ENCODE measurements at regions not wholly inside any gene's neighbourhood (a gene's known extent, or its start where the extent isn't known, plus 50 kb on each side); places are given as distances from the start of the nearest gene placed in this dataset.

DNA sequence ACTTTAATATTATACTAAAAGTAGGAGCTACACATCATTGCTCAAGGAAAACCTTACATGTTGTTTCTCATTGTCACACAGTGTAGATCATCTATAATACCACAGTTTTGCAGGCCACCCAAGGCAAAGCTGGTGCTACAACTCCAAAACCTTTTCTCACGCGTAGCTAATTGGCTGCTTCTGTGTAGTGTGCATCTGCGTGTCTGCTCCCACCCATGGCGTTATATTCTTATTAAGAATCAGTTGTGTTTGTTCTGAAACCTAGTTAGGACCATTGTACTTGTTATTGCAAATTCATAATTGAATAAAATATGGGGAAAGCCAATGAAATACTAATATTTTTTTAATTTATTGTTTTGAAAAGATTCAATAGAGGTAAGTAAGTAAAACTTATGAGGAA, 83.9 kb downstream of the RBM43 start:
- no peak overlapping the region for H3K4me3 Mint-ChIP-seq
- H3K27me3 Mint-ChIP-seq: peaks cover 10% of the 10 kb centered on the region
- ChIA-PET POLR2A (no interaction called here), CTCF (interaction anchor here (0.9 to 1.6 kb wide), 4 partner anchors 9 to 61 kb away, joined by 3 to 5 read pairs (median 4); no protein-coding TSS in a partner anchor)
- no peak for ATAC-seq
- no peak for DNase-seq
- intact Hi-C loops (cut with DNase I, micrococcal nuclease): no loop called here
- H3K27ac Mint-ChIP-seq: no peak overlapping the region
- no peaks in the 10 kb centered on the region for H3K36me3 Mint-ChIP-seq (ENCODE audit: low read depth)
- H3K4me1 Mint-ChIP-seq: no peaks in the 10 kb centered on the region
- H3K9me3 Mint-ChIP-seq (ENCODE audit: low read depth): no peaks in the 10 kb centered on the region

DNA sequence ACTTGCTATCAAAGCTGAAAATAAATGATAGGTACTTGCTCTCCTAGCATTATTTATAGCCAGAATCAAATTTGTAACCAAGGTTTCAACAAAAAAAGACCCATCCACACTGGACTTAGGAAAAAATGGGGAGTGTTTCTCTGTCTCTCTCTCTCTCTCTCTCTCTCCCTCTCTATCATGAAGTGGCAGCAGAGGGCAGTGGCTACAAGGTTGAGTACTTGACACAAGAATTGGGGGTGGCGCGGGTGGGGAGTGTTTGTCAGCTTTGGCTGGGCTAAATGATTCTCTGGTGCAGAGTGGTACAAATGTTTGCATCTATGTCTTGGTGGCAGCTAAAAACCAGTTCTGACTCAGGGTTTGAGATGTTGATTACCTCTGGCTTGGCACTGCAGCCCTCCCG, 85.0 kb downstream of the RBM43 start:
- intact Hi-C loops (cut with DNase I, micrococcal nuclease): no loop called here
- Mint-ChIP-seq H3K4me1 (no peaks in the 10 kb centered on the region), H3K4me3 (no peak overlapping the region), H3K27me3 (peaks cover 8% of the 10 kb centered on the region), H3K9me3 (ENCODE audit: low read depth) (no peaks in the 10 kb centered on the region), H3K36me3 (ENCODE audit: low read depth) (no peaks in the 10 kb centered on the region), H3K27ac (no peak overlapping the region)
- ATAC-seq: no peak
- no peak for DNase-seq
- ChIA-PET CTCF (interaction anchor here (1.3 to 1.6 kb wide), 2 partner anchors 14 to 62 kb away, joined by 5 read pairs; no protein-coding TSS in a partner anchor), POLR2A (no interaction called here)

DNA sequence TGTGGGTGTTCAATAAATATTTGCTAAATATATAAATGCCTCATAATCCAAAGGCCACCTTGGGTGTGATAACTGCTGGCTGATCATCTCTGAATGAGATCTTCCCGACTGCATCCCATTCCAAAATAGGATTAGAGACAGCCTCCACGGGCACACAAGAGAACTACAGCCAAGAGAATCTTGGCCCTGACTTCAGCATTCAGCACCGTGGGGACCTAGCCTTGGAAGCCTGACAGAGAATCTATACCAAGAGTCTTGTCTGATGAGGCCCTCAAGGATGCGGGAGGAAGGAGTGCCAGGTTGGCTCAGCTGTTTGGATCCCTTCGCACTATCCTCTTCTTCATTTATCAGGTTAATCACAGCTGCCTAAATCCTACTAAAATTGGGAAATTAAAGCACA, 85.8 kb downstream of the RBM43 start:
- no peak overlapping the region for H3K4me3 Mint-ChIP-seq
- H3K27me3 Mint-ChIP-seq: peaks cover 6% of the 10 kb centered on the region
- ATAC-seq: no peak
- H3K9me3 Mint-ChIP-seq (ENCODE audit: low read depth): no peaks in the 10 kb centered on the region
- no peaks in the 10 kb centered on the region for H3K36me3 Mint-ChIP-seq (ENCODE audit: low read depth)
- DNase-seq: no peak
- CTCF ChIA-PET: no interaction called here
- POLR2A ChIA-PET: no interaction called here
- no peaks in the 10 kb centered on the region for H3K4me1 Mint-ChIP-seq
- intact Hi-C loops (cut with DNase I, micrococcal nuclease): no loop called here
- H3K27ac Mint-ChIP-seq: no peak overlapping the region

DNA sequence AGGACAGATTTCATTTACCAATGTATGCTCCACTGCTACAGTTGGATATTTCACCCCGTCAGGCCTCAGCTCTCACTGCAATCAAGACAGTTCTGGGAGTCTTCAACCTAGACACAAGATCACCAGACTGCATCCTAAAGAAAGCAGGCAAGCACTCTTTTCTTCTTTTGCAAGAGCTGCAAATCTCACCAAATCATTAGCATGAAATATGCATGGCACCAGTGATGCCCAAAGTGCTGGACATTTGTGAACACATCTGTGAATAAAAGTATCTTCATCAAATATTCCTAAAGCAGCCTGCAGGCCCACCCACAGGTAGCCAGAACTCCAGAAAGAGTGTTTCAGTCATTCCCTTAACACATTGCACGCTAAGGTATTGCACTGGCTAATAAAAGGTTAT, 87.5 kb downstream of the RBM43 start:
- ChIA-PET CTCF (interaction anchor here (1.4 kb wide), 1 partner anchor 65 kb away, joined by 3 read pairs; no protein-coding TSS in a partner anchor), POLR2A (no interaction called here)
- intact Hi-C loops (cut with DNase I, micrococcal nuclease): no loop called here
- Mint-ChIP-seq H3K9me3 (ENCODE audit: low read depth) (no peaks in the 10 kb centered on the region), H3K4me1 (no peaks in the 10 kb centered on the region), H3K4me3 (no peak overlapping the region), H3K27ac (no peak overlapping the region), H3K36me3 (ENCODE audit: low read depth) (no peaks in the 10 kb centered on the region), H3K27me3 (peaks cover 6% of the 10 kb centered on the region)
- no peak for DNase-seq
- no peak for ATAC-seq

DNA sequence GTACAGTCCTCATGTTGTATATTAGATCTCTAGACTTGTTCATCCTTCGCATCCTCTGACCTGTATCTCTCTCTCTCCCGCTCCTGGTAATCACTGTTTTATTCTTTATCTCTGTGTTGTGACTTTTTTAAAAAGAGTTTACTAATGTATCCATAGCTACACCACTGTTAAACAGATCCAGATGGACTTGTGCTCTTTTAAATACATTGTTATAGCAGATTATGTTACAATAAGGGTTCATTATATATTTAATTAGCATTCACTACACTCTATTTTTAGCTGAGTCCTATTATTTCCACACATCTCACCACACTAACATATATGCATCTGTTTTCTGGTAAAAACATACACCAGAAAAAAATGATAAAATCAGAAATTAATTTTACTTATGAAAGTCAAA, 90.5 kb downstream of the RBM43 start:
- no peaks in the 10 kb centered on the region for H3K36me3 Mint-ChIP-seq (ENCODE audit: low read depth)
- H3K27ac Mint-ChIP-seq: no peak overlapping the region
- H3K4me1 Mint-ChIP-seq: no peaks in the 10 kb centered on the region
- intact Hi-C loops (cut with DNase I, micrococcal nuclease): no loop called here
- H3K4me3 Mint-ChIP-seq: no peak overlapping the region
- ChIA-PET CTCF (interaction anchor here (1.2 kb wide), 1 partner anchor 10 kb away, joined by 3 read pairs; no protein-coding TSS in a partner anchor), POLR2A (no interaction called here)
- ATAC-seq (no peak), DNase-seq (no peak)
- H3K27me3 Mint-ChIP-seq: no peaks in the 10 kb centered on the region
- H3K9me3 Mint-ChIP-seq (ENCODE audit: low read depth): no peaks in the 10 kb centered on the region

DNA sequence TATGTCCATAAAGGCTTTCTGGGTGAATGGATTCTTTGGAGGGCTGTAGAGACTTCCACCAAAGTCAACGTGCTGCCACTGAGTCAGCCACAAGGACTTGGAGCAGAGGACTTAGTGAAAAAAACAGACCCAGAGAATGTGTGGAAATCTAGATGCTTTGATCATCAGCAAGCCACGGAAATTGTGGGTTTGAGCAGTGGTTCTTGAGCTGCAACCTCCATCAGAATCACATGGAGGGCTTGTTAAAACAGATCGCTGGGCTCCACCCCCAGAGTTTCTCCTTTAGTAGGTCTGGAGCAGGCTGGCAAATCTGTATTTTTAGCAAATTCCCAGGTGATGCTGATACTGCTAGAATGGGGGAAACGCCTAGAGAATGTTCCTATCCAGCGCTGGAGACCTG, 95.3 kb downstream of the RBM43 start:
- no peaks in the 10 kb centered on the region for H3K36me3 Mint-ChIP-seq (ENCODE audit: low read depth)
- ChIA-PET POLR2A (no interaction called here), CTCF (no interaction called here)
- no peaks in the 10 kb centered on the region for H3K4me1 Mint-ChIP-seq
- H3K27ac Mint-ChIP-seq: no peak overlapping the region
- no peak for DNase-seq
- no peak overlapping the region for H3K4me3 Mint-ChIP-seq
- peaks cover 1% of the 10 kb centered on the region for H3K27me3 Mint-ChIP-seq
- no peaks in the 10 kb centered on the region for H3K9me3 Mint-ChIP-seq (ENCODE audit: low read depth)
- ATAC-seq: no peak
- intact Hi-C loops (cut with DNase I, micrococcal nuclease): no loop called here

DNA sequence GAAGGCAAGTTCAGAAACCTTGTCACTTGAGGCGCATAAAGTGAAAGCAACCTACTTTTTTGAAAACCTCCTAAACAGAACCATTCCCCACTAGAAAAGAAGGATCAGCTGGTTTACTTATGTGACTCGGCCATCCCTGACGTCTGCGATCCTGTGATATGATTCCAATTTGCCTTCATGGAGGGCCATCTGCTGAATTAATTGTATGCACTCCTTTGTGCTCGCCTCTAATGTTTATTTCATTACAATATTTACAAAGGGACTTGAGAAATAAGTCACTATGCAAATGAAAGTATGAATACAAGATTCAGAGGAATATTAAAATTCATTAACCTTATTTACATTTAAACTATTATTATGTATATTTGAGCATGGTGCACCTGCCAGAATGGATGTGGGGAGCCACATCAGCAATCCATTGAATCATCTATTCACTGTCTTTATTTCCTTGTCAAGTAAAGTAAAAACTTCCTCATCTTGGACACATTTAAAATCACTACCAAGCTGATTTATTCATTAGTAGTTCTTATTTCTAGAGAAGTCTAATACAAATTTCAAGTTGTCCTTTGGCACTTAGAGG, 96.5 kb downstream of the RBM43 start:
- no peak overlapping the region for H3K4me3 Mint-ChIP-seq
- ChIA-PET POLR2A (no interaction called here), CTCF (no interaction called here)
- no peak for ATAC-seq
- H3K9me3 Mint-ChIP-seq (ENCODE audit: low read depth): no peaks in the 10 kb centered on the region
- H3K27ac Mint-ChIP-seq: no peak overlapping the region
- intact Hi-C loops (cut with DNase I, micrococcal nuclease): no loop called here
- H3K36me3 Mint-ChIP-seq (ENCODE audit: low read depth): no peaks in the 10 kb centered on the region
- no peaks in the 10 kb centered on the region for H3K4me1 Mint-ChIP-seq
- H3K27me3 Mint-ChIP-seq: peaks cover 2% of the 10 kb centered on the region
- no peak for DNase-seq

DNA sequence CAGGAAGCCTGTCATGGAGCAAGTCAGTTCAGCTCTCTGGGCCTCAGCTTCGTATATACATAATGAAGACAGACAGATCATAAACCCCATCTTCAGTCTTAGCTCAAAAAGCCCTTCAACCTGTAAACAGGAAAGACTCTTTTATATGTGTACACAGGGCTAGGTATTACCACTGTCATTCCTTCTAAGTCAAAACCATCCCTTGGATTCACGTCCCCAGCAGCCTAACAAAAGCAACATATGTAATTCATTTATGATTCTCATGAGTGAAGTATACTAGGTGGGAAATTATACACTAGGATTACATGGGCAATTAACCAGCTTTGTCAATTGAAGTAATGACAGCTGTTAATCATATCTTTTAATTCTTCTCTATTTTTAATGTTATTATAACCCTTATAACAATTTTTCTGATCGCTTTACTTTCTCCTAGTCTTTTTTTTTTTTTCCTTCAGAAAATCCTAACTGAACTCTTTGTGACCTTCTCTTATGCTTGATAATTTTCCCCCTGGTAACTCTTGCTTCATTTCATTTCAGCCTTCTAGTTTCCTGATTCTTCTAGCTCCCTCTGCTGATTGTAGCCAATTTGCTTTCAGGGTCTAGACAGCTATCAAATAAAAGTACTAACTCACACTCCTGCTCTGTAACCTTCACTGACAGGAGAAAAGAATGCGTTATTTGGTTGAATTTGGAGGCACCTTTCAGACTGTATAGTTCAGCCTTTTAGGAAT, 99.7 kb downstream of the RBM43 start:
- DNase-seq (no peak), ATAC-seq (no peak)
- intact Hi-C loops (cut with DNase I, micrococcal nuclease): no loop called here
- no peak overlapping the region for H3K4me3 Mint-ChIP-seq
- POLR2A ChIA-PET: no interaction called here
- H3K36me3 Mint-ChIP-seq (ENCODE audit: low read depth): no peaks in the 10 kb centered on the region
- no peak overlapping the region for H3K27ac Mint-ChIP-seq
- CTCF ChIA-PET: interaction anchor here (0.7 kb wide), 2 partner anchors 29 to 137 kb away, joined by 3 read pairs; no protein-coding TSS in a partner anchor
- H3K4me1 Mint-ChIP-seq: no peaks in the 10 kb centered on the region
- H3K27me3 Mint-ChIP-seq: peaks cover 2% of the 10 kb centered on the region
- no peaks in the 10 kb centered on the region for H3K9me3 Mint-ChIP-seq (ENCODE audit: low read depth)

DNA sequence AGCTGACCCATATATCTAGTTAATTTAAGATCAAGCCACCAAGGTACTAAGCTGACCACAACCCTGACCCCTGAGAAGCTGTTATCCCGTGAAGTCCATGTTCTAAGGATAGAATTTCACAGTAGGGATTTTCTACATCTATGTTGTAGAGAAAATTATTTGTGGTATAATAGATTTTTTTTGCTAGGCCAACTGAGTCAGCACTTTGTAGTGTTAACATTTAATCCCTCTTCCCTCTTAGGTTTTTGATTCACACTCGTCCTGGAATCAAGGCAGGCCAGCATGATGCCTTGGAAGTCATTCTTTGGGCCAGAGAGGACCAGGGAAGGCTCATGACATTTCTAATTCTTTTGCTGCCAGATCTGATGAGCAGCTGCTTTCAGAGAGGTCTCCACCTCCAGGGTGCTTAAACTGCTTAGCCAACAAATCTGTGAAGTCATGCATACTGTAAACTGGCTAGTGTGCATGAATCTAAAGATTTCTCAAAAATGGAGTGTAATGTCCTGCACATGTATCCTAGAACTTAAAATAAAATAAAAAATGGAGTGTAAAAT, 102.5 kb downstream of the RBM43 start:
- ChIA-PET POLR2A (no interaction called here), CTCF (no interaction called here)
- intact Hi-C loops (cut with DNase I, micrococcal nuclease): no loop called here
- ATAC-seq (no peak), DNase-seq (no peak)
- no peaks in the 10 kb centered on the region for H3K9me3 Mint-ChIP-seq (ENCODE audit: low read depth)
- H3K27ac Mint-ChIP-seq: no peak overlapping the region
- H3K27me3 Mint-ChIP-seq: peaks cover 4% of the 10 kb centered on the region
- no peaks in the 10 kb centered on the region for H3K4me1 Mint-ChIP-seq
- no peaks in the 10 kb centered on the region for H3K36me3 Mint-ChIP-seq (ENCODE audit: low read depth)
- H3K4me3 Mint-ChIP-seq: no peak overlapping the region

DNA sequence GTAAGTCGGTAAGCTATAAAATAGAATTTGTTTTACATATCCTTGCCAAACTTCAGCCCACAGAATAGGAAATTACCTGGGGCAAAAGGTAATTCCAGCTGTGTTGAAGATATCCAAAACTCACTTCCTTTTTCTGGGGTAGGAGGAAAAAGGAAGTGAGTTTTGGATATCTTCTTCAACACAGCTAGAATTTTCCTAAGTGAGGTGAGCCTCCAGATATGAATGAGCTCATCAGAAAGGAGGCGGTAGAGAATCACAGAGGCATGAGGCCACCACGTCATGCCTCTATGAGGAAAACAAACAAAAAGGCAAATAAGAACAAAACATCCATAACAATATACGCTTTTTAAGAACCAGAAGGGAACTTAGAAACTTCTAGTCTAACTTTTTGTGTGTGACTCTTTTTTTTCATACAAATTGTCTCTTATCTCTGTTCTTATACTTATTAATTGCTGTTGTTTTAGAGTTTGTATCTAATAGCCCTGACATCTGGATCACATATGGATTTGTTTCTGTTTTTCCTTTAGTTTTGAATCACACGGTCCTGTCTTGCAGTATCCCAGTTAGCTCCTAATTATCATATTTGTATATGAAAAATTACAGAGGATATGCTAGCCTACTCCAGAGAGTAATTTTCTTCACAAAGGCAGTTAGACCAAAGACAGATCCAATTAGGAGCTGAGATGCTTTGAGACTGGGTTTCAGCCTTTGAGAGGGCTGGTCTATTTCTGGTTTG, 104.5 kb downstream of the RBM43 start:
- DNase-seq (no peak), ATAC-seq (no peak)
- ChIA-PET CTCF (interaction anchor here (0.6 to 0.8 kb wide), 3 partner anchors 13 to 1553 kb away, joined by 3 read pairs; no protein-coding TSS in a partner anchor), POLR2A (no interaction called here)
- Mint-ChIP-seq H3K9me3 (ENCODE audit: low read depth) (no peaks in the 10 kb centered on the region), H3K4me1 (no peaks in the 10 kb centered on the region), H3K27ac (no peak overlapping the region), H3K4me3 (no peak overlapping the region), H3K36me3 (ENCODE audit: low read depth) (no peaks in the 10 kb centered on the region), H3K27me3 (peaks cover 7% of the 10 kb centered on the region)
- intact Hi-C loops (cut with DNase I, micrococcal nuclease): no loop called here

DNA sequence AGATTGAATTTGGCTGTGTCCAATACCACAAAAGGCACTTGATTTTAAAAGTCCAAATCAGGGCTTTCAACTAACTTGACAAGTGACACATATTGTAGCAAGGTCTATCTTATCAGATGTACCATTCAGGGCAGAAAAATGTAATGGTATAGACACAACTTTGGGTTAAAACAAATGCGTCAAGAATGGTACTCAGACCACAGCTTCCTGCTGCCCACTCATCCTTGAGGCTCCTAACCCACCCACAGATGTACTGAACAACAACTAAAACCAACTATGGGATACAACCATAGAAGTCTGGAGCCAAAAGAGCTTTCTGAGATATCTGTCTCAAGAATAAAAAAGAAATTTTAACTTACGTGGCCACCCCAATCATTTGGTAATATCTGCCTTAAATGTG, 105.2 kb downstream of the RBM43 start:
- ChIA-PET POLR2A (no interaction called here), CTCF (interaction anchor here (0.6 to 0.8 kb wide), 2 partner anchors 13 to 1553 kb away, joined by 3 read pairs; no protein-coding TSS in a partner anchor)
- DNase-seq (no peak), ATAC-seq (no peak)
- Mint-ChIP-seq H3K4me1 (no peaks in the 10 kb centered on the region), H3K4me3 (no peak overlapping the region), H3K36me3 (ENCODE audit: low read depth) (no peaks in the 10 kb centered on the region), H3K9me3 (ENCODE audit: low read depth) (no peaks in the 10 kb centered on the region), H3K27me3 (peaks cover 8% of the 10 kb centered on the region), H3K27ac (no peak overlapping the region)
- intact Hi-C loops (cut with DNase I, micrococcal nuclease): no loop called here

DNA sequence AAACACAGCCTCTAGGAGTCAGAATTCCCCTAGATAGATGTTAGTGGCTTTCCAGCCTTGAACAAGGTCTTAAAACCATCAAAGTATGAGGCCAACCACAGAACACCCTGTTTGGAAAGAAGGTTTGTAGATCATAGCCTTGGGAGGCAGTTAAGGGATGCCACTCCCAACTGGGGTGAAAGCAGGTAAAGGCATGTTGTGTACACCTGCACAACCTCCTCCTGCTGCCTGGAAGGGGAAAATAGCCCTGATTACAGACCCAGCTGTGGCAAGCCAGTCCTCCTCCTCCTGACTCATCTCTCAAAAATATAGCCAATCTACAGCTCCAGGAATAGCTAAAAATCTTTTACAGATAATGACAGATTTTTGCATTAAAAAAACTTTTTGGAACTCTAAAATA, 108.1 kb downstream of the RBM43 start:
- intact Hi-C loops (cut with DNase I, micrococcal nuclease): no loop called here
- Mint-ChIP-seq H3K4me1 (no peaks in the 10 kb centered on the region), H3K27me3 (peaks cover 14% of the 10 kb centered on the region), H3K27ac (no peak overlapping the region), H3K36me3 (ENCODE audit: low read depth) (no peaks in the 10 kb centered on the region), H3K9me3 (ENCODE audit: low read depth) (no peaks in the 10 kb centered on the region), H3K4me3 (no peak overlapping the region)
- ChIA-PET POLR2A (no interaction called here), CTCF (no interaction called here)
- DNase-seq (no peak), ATAC-seq (no peak)

Data from activated CD4-positive, alpha-beta T cell treated with anti-CD3 and anti-CD28 coated beads for 36 hours (primary cell).